Testis (tissue), 2 donors: ENCODE measurements at regions not wholly inside any gene's neighbourhood (a gene's known extent, or its start where the extent isn't known, plus 50 kb on each side); places are given as distances from the start of the nearest gene placed in this dataset.

Experiments used
- DNase-seq: peaks from one replicate; pipeline ENCODE4 v3.0.0-alpha.2; 2019
- H3K27ac ChIP-seq, 2 donors: fragments of 200-600 bp; sonication (generic); one replicate each; pipeline ENCODE4 v1.5.1; 2019
- H3K27me3 ChIP-seq: fragments of 200-600 bp; sonication (generic); one replicate; pipeline ENCODE4 v1.5.1; 2019
- H3K36me3 ChIP-seq: fragments of 200-600 bp; sonication (generic); one replicate; pipeline ENCODE4 v1.5.1; 2017; ENCODE audit warnings: low read depth; ENCODE audit errors: missing control alignments
- H3K4me1 ChIP-seq: fragments of 200-600 bp; sonication (generic); one replicate; pipeline ENCODE4 v1.5.1; 2019
- H3K4me3 ChIP-seq, 2 donors: fragments of 200-600 bp; sonication (generic); one replicate each; pipeline ENCODE4 v1.5.1; 2017 to 2019
- H3K9me3 ChIP-seq: fragments of 200-600 bp; sonication (generic); one replicate; pipeline ENCODE4 v1.5.1; 2017
- POLR2A ChIP-seq: fragments of 450-650 bp; IDR thresholded peaks from one replicate; pipeline ENCODE4 v1.6.1; 2017; ENCODE audit warnings: antibody characterized with exemption, mild to moderate bottlenecking, moderate library complexity
- WGBS, 2 donors: methylation state at CpG; one replicate each; pipeline ENCODE4 v1.1.5; 2018; 5-methylcytosine and 5-hydroxymethylcytosine counted together
- intact Hi-C: fragments of 100-400 bp; cut with DNase I; formaldehyde crosslinking; loops from one replicate; pipeline ENCODE4 v1.15.1; 2023; ENCODE audit warnings: low total_unique reads
- TF ChIP-seq, protein P1 (sequence below), 3 experiments: fragments of 450-650 bp in 2 of 3; fragments of 200-600 bp in 1 of 3; sonication (generic) in 1 of 3; IDR thresholded peaks; one replicate each; pipeline ENCODE4 v1.5.1; 2016 to 2019; ENCODE audit warnings: antibody characterized with exemption in 3 of 3, mild to moderate bottlenecking in 2 of 3, moderate library complexity in 1 of 3

DNA sequence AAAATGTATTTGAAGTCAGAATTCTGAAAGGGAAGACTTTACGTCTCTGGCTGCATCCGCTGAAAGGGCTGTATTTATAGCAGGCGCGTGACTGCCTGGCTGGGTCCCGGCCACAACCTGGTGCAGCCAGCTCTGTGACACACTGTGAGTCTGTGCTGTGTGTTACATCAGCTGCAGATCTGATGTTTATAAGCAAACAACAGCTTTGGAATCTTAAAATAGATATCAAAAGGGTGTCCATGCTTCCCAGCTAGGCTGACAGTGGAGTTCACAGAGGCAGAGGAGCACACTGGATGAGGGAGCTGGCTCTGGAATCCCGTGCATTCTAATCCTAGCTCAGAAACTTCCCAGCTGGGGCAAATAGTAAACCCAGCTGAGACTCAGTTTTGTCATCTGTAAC, 433.4 kb upstream of the BRINP1 start:
- Histone ChIP-seq H3K36me3 (no peaks in the 10 kb centered on the region), H3K27me3 (no peaks in the 10 kb centered on the region), H3K4me1 (peaks cover 4% of the 10 kb centered on the region), H3K9me3 (no peaks in the 10 kb centered on the region), H3K4me3 (no peak overlapping the region), H3K27ac (no peak overlapping the region)
- WGBS, 2 donors: 36 to 39% methylated on average over 6 of the region's 6 CpGs
- TF ChIP-seq POLR2A: no peak
- TF ChIP-seq, protein P1, sequence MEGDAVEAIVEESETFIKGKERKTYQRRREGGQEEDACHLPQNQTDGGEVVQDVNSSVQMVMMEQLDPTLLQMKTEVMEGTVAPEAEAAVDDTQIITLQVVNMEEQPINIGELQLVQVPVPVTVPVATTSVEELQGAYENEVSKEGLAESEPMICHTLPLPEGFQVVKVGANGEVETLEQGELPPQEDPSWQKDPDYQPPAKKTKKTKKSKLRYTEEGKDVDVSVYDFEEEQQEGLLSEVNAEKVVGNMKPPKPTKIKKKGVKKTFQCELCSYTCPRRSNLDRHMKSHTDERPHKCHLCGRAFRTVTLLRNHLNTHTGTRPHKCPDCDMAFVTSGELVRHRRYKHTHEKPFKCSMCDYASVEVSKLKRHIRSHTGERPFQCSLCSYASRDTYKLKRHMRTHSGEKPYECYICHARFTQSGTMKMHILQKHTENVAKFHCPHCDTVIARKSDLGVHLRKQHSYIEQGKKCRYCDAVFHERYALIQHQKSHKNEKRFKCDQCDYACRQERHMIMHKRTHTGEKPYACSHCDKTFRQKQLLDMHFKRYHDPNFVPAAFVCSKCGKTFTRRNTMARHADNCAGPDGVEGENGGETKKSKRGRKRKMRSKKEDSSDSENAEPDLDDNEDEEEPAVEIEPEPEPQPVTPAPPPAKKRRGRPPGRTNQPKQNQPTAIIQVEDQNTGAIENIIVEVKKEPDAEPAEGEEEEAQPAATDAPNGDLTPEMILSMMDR (IDR thresholded peaks at IDR 0.05): no peak
- intact Hi-C loops: no loop called here
- DNase-seq: peak; percentile 69

DNA sequence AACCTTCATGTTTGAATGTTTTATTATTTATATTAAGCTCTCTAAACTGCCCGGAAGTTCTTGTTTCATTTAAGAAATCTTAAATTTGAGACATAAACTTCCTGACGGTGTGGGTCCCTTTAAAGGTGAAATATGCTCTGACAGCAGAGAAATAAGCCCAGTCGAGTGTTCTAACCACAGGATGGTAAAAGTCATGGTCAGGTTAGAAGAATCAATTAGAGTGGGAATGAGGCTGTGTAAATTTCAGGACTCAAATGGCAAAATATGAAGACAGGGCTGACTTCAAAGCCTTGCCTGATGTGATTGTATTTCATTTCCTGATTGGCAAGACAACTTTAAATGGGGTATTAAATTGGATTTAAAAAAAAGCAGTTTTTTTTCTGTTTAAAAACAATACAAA, 432.9 kb upstream of the BRINP1 start:
- no peaks in the 10 kb centered on the region for H3K27me3 ChIP-seq
- intact Hi-C loops: no loop called here
- WGBS, 2 donors: 34 to 41% methylated on average over 3 of the region's 3 CpGs

DNA sequence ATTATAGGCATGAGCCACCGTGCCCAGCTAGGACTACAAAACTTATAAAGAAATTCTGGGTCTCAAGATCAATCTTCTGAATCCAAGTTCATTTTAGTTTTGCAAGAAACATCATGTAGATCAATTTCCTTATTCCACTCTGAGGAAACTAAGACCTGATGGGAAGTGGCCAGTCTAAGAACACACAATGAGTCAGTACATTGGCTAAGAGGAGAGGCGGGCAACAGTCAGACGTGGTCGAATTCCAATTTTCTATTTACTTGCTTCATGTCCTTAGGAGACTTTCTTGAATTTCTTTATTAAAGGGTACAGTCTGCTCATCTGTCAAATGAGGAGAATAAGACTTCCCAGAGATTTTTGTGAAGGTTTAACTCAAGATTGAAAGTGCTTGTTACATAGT, 432.1 kb upstream of the BRINP1 start:
- 64 to 67% methylated on average over 4 of the region's 4 CpGs for WGBS, 2 donors
- intact Hi-C loops: no loop called here
- DNase-seq: peak; percentile 18
- Histone ChIP-seq H3K27ac (no peak overlapping the region), H3K9me3 (no peaks in the 10 kb centered on the region), H3K4me1 (peaks cover 4% of the 10 kb centered on the region), H3K27me3 (no peaks in the 10 kb centered on the region), H3K4me3 (no peak overlapping the region), H3K36me3 (no peaks in the 10 kb centered on the region)
- TF ChIP-seq, protein P1 (IDR thresholded peaks at IDR 0.05): no peak
- TF ChIP-seq POLR2A: no peak

More for the DNA sequence above, 432.9 kb upstream of the BRINP1 start:
- TF ChIP-seq, protein P1 (IDR thresholded peaks at IDR 0.05): no peak
- no peak for TF ChIP-seq POLR2A
- H3K4me1 ChIP-seq: peaks cover 4% of the 10 kb centered on the region
- no peak overlapping the region for H3K4me3 ChIP-seq
- H3K36me3 ChIP-seq: no peaks in the 10 kb centered on the region
- H3K27ac ChIP-seq: no peak overlapping the region
- DNase-seq: no peak
- H3K9me3 ChIP-seq: no peaks in the 10 kb centered on the region

DNA sequence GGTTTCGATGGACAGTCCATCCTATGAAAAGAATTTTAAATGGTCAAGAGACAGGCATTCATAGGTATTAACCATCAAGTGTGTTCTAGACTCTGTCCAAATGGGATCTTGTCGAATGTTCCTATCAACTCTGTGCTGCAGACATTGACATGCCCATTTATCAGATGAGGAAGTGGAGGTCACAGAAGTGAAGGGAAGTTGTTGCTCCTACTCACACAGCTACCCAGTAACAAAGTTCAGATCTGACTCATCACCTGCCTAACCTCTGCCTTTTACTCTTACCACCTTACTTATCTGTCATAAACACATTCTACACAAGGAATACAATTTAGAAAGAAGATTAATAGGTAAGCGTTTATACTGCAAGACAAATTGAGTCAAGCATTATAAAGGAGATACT, 426.2 kb upstream of the BRINP1 start:
- H3K9me3 ChIP-seq: no peaks in the 10 kb centered on the region
- H3K27me3 ChIP-seq: no peaks in the 10 kb centered on the region
- DNase-seq: no peak
- TF ChIP-seq POLR2A: no peak
- TF ChIP-seq, protein P1 (IDR thresholded peaks at IDR 0.05): no peak
- WGBS, 2 donors: 88 to 94% methylated on average over 3 of the region's 3 CpGs
- H3K4me3 ChIP-seq: no peak overlapping the region
- H3K36me3 ChIP-seq: no peaks in the 10 kb centered on the region
- peaks cover 6% of the 10 kb centered on the region for H3K4me1 ChIP-seq
- intact Hi-C loops: no loop called here
- H3K27ac ChIP-seq: no peak overlapping the region

DNA sequence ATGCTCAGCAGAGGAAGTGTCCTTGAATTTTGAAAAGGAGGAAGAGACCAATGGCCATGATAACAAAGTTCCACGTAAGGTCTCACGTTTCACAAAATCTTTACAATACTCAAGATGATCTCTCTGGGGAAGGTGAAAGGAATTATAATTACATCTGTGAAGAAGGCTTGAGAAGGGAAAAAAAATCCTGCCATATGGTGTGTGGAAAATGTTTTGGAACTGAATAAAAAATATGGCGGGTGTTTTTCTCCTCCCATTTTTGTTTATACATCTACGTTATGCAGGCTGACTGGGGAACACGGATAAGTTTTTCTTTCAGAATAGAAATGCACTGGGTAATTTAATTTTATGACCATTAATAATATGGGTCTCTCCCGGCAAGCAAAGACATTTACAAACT, 425.6 kb upstream of the BRINP1 start:
- Histone ChIP-seq H3K4me1 (peaks cover 6% of the 10 kb centered on the region), H3K27me3 (no peaks in the 10 kb centered on the region), H3K9me3 (no peaks in the 10 kb centered on the region), H3K36me3 (no peaks in the 10 kb centered on the region), H3K27ac (no peak overlapping the region), H3K4me3 (no peak overlapping the region)
- 82 to 84% methylated on average over 6 of the region's 6 CpGs for WGBS, 2 donors
- DNase-seq: no peak
- TF ChIP-seq POLR2A: no peak
- TF ChIP-seq, protein P1 (IDR thresholded peaks at IDR 0.05): no peak
- intact Hi-C loops: no loop called here
